Breast epithelium (tissue), 4 donors: ENCODE measurements at regions not wholly inside any gene's neighbourhood (a gene's known extent, or its start where the extent isn't known, plus 50 kb on each side); places are given as distances from the start of the nearest gene placed in this dataset.

Experiments
- DNase-seq, 2 donors: peaks; one replicate each; pipeline ENCODE4 v3.0.0-alpha.2; 2019; ENCODE audit warnings: low spot score in 2 of 2
- H3K27ac ChIP-seq, 2 donors: fragments of 200-600 bp; sonication (generic) in 1 of 2; one replicate each; pipeline ENCODE4 v1.5.1; 2016 to 2019; ENCODE audit warnings: mild to moderate bottlenecking in 1 of 2
- H3K27me3 ChIP-seq, 2 donors: fragments of 200-600 bp; sonication (generic) in 1 of 2; one replicate each; pipeline versions ENCODE4 v1.5.1 to v1.6.0; 2017 to 2019; ENCODE audit warnings: control low read depth in 1 of 2, mild to moderate bottlenecking in 1 of 2
- H3K36me3 ChIP-seq: fragments of 200-600 bp; one replicate; pipeline ENCODE4 v1.5.1; 2019
- H3K4me1 ChIP-seq, 2 donors: fragments of 200-600 bp; sonication (generic); one replicate each; pipeline ENCODE4 v1.5.1; 2016 to 2019; ENCODE audit warnings: control low read depth in 1 of 2
- H3K4me3 ChIP-seq, 3 donors: fragments of 200-600 bp; sonication (generic); 1 replicate in 2 of 3; 2 replicates in 1 of 3; pipeline ENCODE4 v1.5.1; 2016 to 2019; ENCODE audit warnings: mild to moderate bottlenecking in 3 of 3, moderate library complexity in 2 of 3
- H3K9me3 ChIP-seq, 2 donors: fragments of 200-600 bp; sonication (generic) in 1 of 2; one replicate each; pipeline ENCODE4 v1.5.1; 2016 to 2019; ENCODE audit warnings: control low read depth in 1 of 2
- CTCF ChIP-seq, 3 donors: fragments of 450-650 bp; IDR thresholded peaks; one replicate each; pipeline ENCODE4 v1.5.1; 2016 to 2017; ENCODE audit warnings: antibody characterized with exemption in 3 of 3, mild to moderate bottlenecking in 3 of 3, moderate library complexity in 3 of 3
- POLR2A ChIP-seq: fragments of 450-650 bp; IDR thresholded peaks from one replicate; pipeline ENCODE4 v1.6.1; 2016; ENCODE audit warnings: antibody characterized with exemption, mild to moderate bottlenecking, moderate library complexity
- POLR2AphosphoS5 ChIP-seq, 3 donors: sonication (generic); formaldehyde crosslinking; IDR thresholded peaks; one replicate each; pipeline ENCODE4 v1.6.1; 2017; ENCODE audit warnings: antibody characterized with exemption in 3 of 3
- intact Hi-C: fragments of 100-400 bp; cut with DNase I; formaldehyde crosslinking; loops from one replicate; pipeline ENCODE4 v1.15.1; 2023; ENCODE audit warnings: low total_unique reads

GRCh38 chr15:62945760-62946159 lies 96.8 kb upstream of the TPM1 start:
- intact Hi-C loops, result no loop called here
- DNase-seq, result no peak
- no peak for TF ChIP-seq POLR2A
- no peak for TF ChIP-seq CTCF (IDR thresholded peaks at IDR 0.05)
- TF ChIP-seq POLR2AphosphoS5 (IDR thresholded peaks at IDR 0.05), result no peak

GRCh38 chr15:62946940-62947339 lies 95.6 kb upstream of the TPM1 start:
- Histone ChIP-seq H3K27ac (no peak overlapping the region), H3K4me3 (no peak overlapping the region), H3K4me1 (no peaks in the 10 kb centered on the region), H3K9me3 (no peaks in the 10 kb centered on the region), H3K36me3 (no peaks in the 10 kb centered on the region), H3K27me3 (no peaks in the 10 kb centered on the region)
- no peak for TF ChIP-seq POLR2AphosphoS5 (IDR thresholded peaks at IDR 0.05)
- no peak for TF ChIP-seq POLR2A
- TF ChIP-seq CTCF (IDR thresholded peaks at IDR 0.05), result no peak
- no peak for DNase-seq
- intact Hi-C loops, result no loop called here

More at GRCh38 chr15:62945760-62946159, 96.8 kb upstream of the TPM1 start:
- H3K9me3 ChIP-seq, result no peaks in the 10 kb centered on the region
- H3K27ac ChIP-seq, result no peak overlapping the region
- no peak overlapping the region for H3K4me3 ChIP-seq
- no peaks in the 10 kb centered on the region for H3K36me3 ChIP-seq
- no peaks in the 10 kb centered on the region for H3K27me3 ChIP-seq
- no peaks in the 10 kb centered on the region for H3K4me1 ChIP-seq

GRCh38 chr15:62950462-62950931 lies 92.0 kb upstream of the TPM1 start:
- Histone ChIP-seq H3K4me3 (no peak overlapping the region), H3K27ac (no peak overlapping the region), H3K4me1 (no peaks in the 10 kb centered on the region), H3K9me3 (no peaks in the 10 kb centered on the region), H3K27me3 (no peaks in the 10 kb centered on the region), H3K36me3 (no peaks in the 10 kb centered on the region)
- DNase-seq, result no peak
- TF ChIP-seq CTCF (IDR thresholded peaks at IDR 0.05), result no peak
- no peak for TF ChIP-seq POLR2A
- no peak for TF ChIP-seq POLR2AphosphoS5 (IDR thresholded peaks at IDR 0.05)
- intact Hi-C loops, result no loop called here

GRCh38 chr15:62951481-62951880 lies 91.1 kb upstream of the TPM1 start:
- Histone ChIP-seq H3K36me3 (no peaks in the 10 kb centered on the region), H3K27ac (no peak overlapping the region), H3K27me3 (no peaks in the 10 kb centered on the region), H3K4me3 (no peak overlapping the region), H3K4me1 (no peaks in the 10 kb centered on the region), H3K9me3 (no peaks in the 10 kb centered on the region)
- no peak for TF ChIP-seq CTCF (IDR thresholded peaks at IDR 0.05)
- no peak for TF ChIP-seq POLR2A
- TF ChIP-seq POLR2AphosphoS5 (IDR thresholded peaks at IDR 0.05), result no peak
- DNase-seq, result no peak
- intact Hi-C loops, result no loop called here

- intact Hi-C loops, result no loop called here
- no peak for DNase-seq
- Histone ChIP-seq H3K4me3 (no peak overlapping the region), H3K36me3 (no peaks in the 10 kb centered on the region), H3K4me1 (no peaks in the 10 kb centered on the region), H3K27ac (no peak overlapping the region), H3K9me3 (no peaks in the 10 kb centered on the region), H3K27me3 (no peaks in the 10 kb centered on the region)
- TF ChIP-seq CTCF (IDR thresholded peaks at IDR 0.05) (no peak), POLR2A (no peak), POLR2AphosphoS5 (IDR thresholded peaks at IDR 0.05) (no peak)
Measured at GRCh38 chr15:62953021-62953420, 89.5 kb upstream of the TPM1 start.
